Femur (tissue), 1 donor: ENCODE measurements at regions not wholly inside any gene's neighbourhood (a gene's known extent, or its start where the extent isn't known, plus 50 kb on each side); places are given as distances from the start of the nearest gene placed in this dataset.
A peak's percentile ranks its signal among the peaks of the same experiment; 100 is the strongest.

ENCODE experiments used
- DNase-seq: peaks from one replicate; pipeline ENCODE4 v3.0.0-alpha.2; 2017

GRCh38 chr6:169839029-169839481, 87.6 kb downstream of the ERMARD start:
- no peak for DNase-seq

GRCh38 chr6:169838346-169839028, 87.1 kb downstream of the ERMARD start:
- DNase-seq, result no peak

- no peak for DNase-seq
Measured at GRCh38 chr6:169837529-169838250, 86.3 kb downstream of the ERMARD start.

GRCh38 chr6:169833258-169833794, 81.9 kb downstream of the ERMARD start:
- no peak for DNase-seq

- DNase-seq, result no peak
Measured at GRCh38 chr6:169832247-169832948, 81.0 kb downstream of the ERMARD start.

- peak; percentile 84 for DNase-seq
Measured at GRCh38 chr6:169831450-169832246, 80.2 kb downstream of the ERMARD start.
